ENCODE measurements at regions not wholly inside any gene's neighbourhood (a gene's known extent, or its start where the extent isn't known, plus 50 kb on each side); places are given as distances from the start of the nearest gene placed in this dataset.

DNA sequence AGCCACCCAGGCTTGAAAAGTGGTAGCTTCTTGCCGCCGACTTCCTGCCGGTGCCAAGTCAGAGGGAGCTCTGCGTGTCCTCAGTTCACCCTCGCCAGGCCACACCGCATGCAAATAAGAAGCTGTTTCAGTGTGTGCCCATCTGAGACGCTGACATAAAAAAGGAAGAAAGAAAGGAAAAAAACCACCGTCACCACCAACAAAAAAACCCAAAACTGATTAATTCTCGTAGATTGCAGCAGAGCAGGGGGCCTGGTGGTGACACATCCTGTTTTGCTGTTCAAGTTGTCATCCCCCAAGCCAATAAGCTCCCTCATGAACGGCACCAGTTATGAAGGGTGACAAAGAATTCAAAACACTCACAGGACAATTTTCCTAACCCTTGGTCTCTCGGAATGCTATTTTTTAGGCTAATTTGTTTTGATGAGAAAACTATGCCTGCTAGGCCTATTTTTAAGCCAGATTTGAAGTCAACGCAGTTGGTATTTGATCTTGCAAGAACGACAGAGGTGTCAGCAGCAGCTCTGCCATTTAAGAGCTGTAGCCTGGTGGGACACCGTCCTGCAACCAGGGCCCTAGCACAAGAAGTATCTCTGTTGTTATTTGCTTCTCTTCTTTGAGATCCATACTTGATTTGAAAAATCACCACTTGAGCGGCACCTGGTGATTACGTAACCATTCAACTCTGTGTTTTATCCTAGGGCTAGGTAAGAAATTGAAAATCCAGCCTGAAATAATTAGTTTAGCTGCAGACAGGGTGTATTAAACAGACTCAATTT is 145.6 kb downstream of the PFKFB3 start:
- intact Hi-C loops (cut with DNase I) = no loop called here

DNA sequence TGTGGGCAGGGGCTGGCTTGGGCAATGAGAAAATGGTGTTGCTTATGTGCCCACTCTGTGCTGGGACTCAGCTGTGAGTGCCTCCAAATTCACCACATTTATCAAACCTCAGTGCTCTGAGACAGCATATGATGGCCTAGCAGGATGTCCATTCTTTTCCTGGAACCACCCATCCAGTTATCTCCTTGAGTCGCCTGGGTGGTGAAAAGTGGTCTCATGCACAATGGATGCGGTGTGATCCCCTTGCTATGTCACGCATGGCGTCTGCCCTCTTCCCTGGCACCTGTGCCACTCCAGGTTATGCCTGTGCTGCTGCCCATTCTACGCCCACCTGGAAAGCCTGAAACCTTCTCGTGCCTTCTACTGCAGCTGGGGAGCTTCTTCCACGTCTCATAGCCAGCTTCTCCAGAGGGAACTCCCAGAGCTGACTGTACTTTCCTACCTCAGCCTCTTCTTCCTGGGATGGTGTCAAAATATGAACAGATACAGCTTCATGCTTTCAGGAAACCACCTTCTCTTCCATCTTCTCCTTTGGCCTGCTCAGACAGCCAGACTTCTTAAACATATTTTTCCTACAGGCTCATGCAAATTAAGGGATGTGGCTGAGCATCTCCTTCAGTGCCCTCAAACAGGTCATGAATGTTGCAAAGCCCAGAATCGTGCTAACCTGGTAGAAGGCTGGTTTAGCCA is 147.3 kb downstream of the PFKFB3 start:
- intact Hi-C loops (cut with DNase I) = no loop called here
- Histone ChIP-seq H3K9me3 (no peaks in the 10 kb centered on the region), H3K4me1 (ENCODE audit: insufficient read depth) (no peaks in the 10 kb centered on the region), H3K27ac (no peak overlapping the region), H3K36me3 (no peaks in the 10 kb centered on the region), H3K27me3 (no peaks in the 10 kb centered on the region), H3K4me3 (no peak overlapping the region)
- TF ChIP-seq, protein P1, sequence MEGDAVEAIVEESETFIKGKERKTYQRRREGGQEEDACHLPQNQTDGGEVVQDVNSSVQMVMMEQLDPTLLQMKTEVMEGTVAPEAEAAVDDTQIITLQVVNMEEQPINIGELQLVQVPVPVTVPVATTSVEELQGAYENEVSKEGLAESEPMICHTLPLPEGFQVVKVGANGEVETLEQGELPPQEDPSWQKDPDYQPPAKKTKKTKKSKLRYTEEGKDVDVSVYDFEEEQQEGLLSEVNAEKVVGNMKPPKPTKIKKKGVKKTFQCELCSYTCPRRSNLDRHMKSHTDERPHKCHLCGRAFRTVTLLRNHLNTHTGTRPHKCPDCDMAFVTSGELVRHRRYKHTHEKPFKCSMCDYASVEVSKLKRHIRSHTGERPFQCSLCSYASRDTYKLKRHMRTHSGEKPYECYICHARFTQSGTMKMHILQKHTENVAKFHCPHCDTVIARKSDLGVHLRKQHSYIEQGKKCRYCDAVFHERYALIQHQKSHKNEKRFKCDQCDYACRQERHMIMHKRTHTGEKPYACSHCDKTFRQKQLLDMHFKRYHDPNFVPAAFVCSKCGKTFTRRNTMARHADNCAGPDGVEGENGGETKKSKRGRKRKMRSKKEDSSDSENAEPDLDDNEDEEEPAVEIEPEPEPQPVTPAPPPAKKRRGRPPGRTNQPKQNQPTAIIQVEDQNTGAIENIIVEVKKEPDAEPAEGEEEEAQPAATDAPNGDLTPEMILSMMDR (IDR thresholded peaks at IDR 0.05) = no peak
- TF ChIP-seq POLR2A (IDR thresholded peaks at IDR 0.05) (no peak), EP300 (IDR thresholded peaks at IDR 0.05) (no peak)
- no peak for DNase-seq
- WGBS, 3 donors = 94 to 96% (median 95%) methylated on average over 8 of the region's 8 CpGs

More for the DNA sequence above, 145.6 kb downstream of the PFKFB3 start:
- Histone ChIP-seq H3K27me3 (no peaks in the 10 kb centered on the region), H3K36me3 (no peaks in the 10 kb centered on the region), H3K4me3 (no peak overlapping the region), H3K4me1 (ENCODE audit: insufficient read depth) (no peaks in the 10 kb centered on the region), H3K27ac (no peak overlapping the region), H3K9me3 (no peaks in the 10 kb centered on the region)
- DNase-seq = no peak
- TF ChIP-seq POLR2A (IDR thresholded peaks at IDR 0.05) = no peak
- TF ChIP-seq, protein P1 (IDR thresholded peaks at IDR 0.05) = no peak
- no peak for TF ChIP-seq EP300 (IDR thresholded peaks at IDR 0.05)
- WGBS, 3 donors = 62 to 71% (median 71%) methylated on average over 16 of the region's 16 CpGs

DNA sequence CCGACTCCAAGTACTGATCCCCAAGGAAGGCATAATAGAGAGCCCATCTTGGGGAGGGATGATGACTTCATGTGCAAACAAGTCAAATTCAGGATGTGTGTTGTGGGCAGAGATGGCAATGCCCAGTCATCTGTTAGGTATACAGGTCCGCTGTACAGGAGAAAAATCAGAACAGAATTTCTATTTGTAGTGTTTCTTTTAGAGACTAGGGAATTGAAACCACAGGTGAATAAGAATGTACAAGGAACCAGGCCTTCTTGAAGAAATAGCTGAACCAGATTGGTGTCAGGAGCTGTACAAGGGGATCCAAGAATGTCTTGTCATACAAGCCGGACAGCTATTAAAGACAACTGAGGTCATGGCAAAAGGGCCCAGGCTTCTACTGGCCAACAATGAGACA is 147.9 kb downstream of the PFKFB3 start:
- 96 to 99% (median 96%) methylated on average over 3 of the region's 3 CpGs for WGBS, 3 donors
- Histone ChIP-seq H3K27ac (no peak overlapping the region), H3K36me3 (no peaks in the 10 kb centered on the region)

DNA sequence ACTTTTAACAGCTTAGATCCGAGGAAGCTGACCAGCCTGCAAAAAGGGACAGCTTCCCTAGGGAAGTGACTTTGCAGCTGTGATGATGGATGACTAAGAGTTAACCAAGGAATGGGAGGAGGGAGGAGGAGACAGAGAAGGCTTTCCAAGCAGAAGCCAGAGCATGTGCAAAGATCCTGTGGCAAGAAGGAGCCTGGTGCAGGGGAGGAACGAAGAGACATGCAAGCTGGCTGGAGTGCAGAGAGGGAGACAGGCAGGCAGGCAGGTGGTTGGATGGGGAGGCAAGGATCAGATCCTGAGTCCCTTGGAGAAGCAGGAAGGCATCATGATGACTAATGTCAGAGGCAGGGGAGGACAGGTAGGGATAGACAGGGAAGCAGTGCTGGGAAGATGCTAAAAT is 148.8 kb downstream of the PFKFB3 start:
- H3K36me3 ChIP-seq = no peaks in the 10 kb centered on the region
- TF ChIP-seq POLR2A (IDR thresholded peaks at IDR 0.05) (no peak), EP300 (IDR thresholded peaks at IDR 0.05) (no peak)
- TF ChIP-seq, protein P1 (IDR thresholded peaks at IDR 0.05) = no peak
- intact Hi-C loops (cut with DNase I) = no loop called here
- 73 to 83% (median 80%) methylated on average over 2 of the region's 2 CpGs for WGBS, 3 donors
- no peak overlapping the region for H3K4me3 ChIP-seq
- DNase-seq = no peak
- H3K27ac ChIP-seq = no peak overlapping the region
- no peaks in the 10 kb centered on the region for H3K4me1 ChIP-seq (ENCODE audit: insufficient read depth)
- no peaks in the 10 kb centered on the region for H3K27me3 ChIP-seq
- no peaks in the 10 kb centered on the region for H3K9me3 ChIP-seq

More for the DNA sequence above, 147.9 kb downstream of the PFKFB3 start:
- TF ChIP-seq, protein P1 (IDR thresholded peaks at IDR 0.05) = no peak
- TF ChIP-seq POLR2A (IDR thresholded peaks at IDR 0.05) (no peak), EP300 (IDR thresholded peaks at IDR 0.05) (no peak)
- intact Hi-C loops (cut with DNase I) = no loop called here
- no peak overlapping the region for H3K4me3 ChIP-seq
- H3K27me3 ChIP-seq = no peaks in the 10 kb centered on the region
- no peak for DNase-seq
- H3K9me3 ChIP-seq = no peaks in the 10 kb centered on the region
- no peaks in the 10 kb centered on the region for H3K4me1 ChIP-seq (ENCODE audit: insufficient read depth)

Measured in ovary (tissue), 7 donors.